ENCODE measurements at regions not wholly inside any gene's neighbourhood (a gene's known extent, or its start where the extent isn't known, plus 50 kb on each side); places are given as distances from the start of the nearest gene placed in this dataset.

DNA sequence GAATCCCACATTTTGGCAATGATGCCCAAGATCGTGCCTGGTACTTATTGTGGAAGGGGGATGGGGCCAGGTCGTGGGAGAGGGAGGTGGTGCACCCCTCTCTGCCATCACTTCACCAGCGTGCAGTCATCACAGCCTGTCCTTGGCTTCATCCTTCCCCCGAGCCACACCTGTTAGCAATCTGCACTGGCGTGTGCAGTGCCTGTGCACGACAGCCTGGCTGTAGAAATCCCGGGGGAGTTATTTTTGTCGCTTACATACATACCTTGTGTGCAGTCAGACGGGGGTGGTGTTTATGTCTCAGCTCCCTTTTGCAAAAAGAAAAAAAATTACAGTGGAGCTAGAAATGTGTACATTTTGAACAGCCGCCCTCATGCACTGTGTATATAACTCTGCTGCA is 216.0 kb downstream of the TLE3 start:
- no peak for TF ChIP-seq POLR2AphosphoS5 (IDR thresholded peaks at IDR 0.05)
- TF ChIP-seq, protein P1, sequence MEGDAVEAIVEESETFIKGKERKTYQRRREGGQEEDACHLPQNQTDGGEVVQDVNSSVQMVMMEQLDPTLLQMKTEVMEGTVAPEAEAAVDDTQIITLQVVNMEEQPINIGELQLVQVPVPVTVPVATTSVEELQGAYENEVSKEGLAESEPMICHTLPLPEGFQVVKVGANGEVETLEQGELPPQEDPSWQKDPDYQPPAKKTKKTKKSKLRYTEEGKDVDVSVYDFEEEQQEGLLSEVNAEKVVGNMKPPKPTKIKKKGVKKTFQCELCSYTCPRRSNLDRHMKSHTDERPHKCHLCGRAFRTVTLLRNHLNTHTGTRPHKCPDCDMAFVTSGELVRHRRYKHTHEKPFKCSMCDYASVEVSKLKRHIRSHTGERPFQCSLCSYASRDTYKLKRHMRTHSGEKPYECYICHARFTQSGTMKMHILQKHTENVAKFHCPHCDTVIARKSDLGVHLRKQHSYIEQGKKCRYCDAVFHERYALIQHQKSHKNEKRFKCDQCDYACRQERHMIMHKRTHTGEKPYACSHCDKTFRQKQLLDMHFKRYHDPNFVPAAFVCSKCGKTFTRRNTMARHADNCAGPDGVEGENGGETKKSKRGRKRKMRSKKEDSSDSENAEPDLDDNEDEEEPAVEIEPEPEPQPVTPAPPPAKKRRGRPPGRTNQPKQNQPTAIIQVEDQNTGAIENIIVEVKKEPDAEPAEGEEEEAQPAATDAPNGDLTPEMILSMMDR (IDR thresholded peaks at IDR 0.05): no peak
- TF ChIP-seq EP300 (IDR thresholded peaks at IDR 0.05; ENCODE audit: low read depth): no peak
